Duodenal mucosa (tissue), 2 donors: ENCODE measurements at regions not wholly inside any gene's neighbourhood (a gene's known extent, or its start where the extent isn't known, plus 50 kb on each side); places are given as distances from the start of the nearest gene placed in this dataset.

Experiments
- H3K27ac ChIP-seq: one replicate; pipeline ENCODE4 v1.7.0; 2013; ENCODE audit warnings: low read depth, low read length
- H3K27me3 ChIP-seq, 2 donors: one replicate each; pipeline ENCODE4 v1.7.0; 2013; ENCODE audit warnings: low read length in 2 of 2, control low read depth in 1 of 2; ENCODE audit not compliant: insufficient read depth in 2 of 2, control insufficient read depth in 1 of 2
- H3K36me3 ChIP-seq, 2 donors: one replicate each; pipeline ENCODE4 v1.7.0; 2013; ENCODE audit warnings: low read length in 2 of 2, control low read depth in 1 of 2; ENCODE audit not compliant: insufficient read depth in 2 of 2, control insufficient read depth in 1 of 2
- H3K4me1 ChIP-seq, 2 donors: one replicate each; pipeline ENCODE4 v1.7.0; 2013; ENCODE audit warnings: low read length in 2 of 2, control low read depth in 1 of 2; ENCODE audit not compliant: insufficient read depth in 2 of 2, control insufficient read depth in 1 of 2
- H3K4me3 ChIP-seq, 2 donors: one replicate each; pipeline ENCODE4 v1.7.0; 2013; ENCODE audit warnings: low read length in 2 of 2, low read depth in 1 of 2
- H3K9ac ChIP-seq, 2 donors: one replicate each; pipeline ENCODE4 v1.7.0; 2013; ENCODE audit warnings: low read length in 2 of 2, low read depth in 1 of 2
- H3K9me3 ChIP-seq, 2 donors: one replicate each; pipeline ENCODE4 v1.7.0; 2013; ENCODE audit warnings: low read length in 2 of 2, control low read depth in 1 of 2; ENCODE audit not compliant: control insufficient read depth in 1 of 2

DNA sequence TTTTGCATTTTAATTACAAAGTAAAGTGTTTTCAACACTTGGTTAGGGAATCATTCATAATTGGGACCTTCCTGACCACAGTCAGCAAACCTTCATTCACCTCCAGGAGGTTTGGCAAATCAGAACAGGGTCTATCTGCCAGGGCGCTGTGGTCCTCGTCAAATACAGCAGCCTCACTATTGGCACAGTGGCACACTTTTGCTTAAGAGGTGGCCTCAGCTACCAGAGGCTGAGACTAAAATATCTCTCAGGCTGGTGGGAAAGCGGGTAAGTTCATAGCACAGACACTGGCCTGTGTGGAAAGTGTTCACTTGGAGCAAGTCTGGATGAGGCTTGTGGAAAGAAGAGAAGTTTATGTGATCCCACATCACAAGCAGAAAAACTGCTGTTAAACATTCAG is 268.6 kb upstream of the DAPK1 start:
- H3K36me3 ChIP-seq, result no peaks in the 10 kb centered on the region
- H3K9ac ChIP-seq, result no peak overlapping the region
- H3K4me3 ChIP-seq, result no peak overlapping the region
- no peaks in the 10 kb centered on the region for H3K27me3 ChIP-seq
- H3K27ac ChIP-seq, result no peak overlapping the region
- no peaks in the 10 kb centered on the region for H3K9me3 ChIP-seq
- no peaks in the 10 kb centered on the region for H3K4me1 ChIP-seq

DNA sequence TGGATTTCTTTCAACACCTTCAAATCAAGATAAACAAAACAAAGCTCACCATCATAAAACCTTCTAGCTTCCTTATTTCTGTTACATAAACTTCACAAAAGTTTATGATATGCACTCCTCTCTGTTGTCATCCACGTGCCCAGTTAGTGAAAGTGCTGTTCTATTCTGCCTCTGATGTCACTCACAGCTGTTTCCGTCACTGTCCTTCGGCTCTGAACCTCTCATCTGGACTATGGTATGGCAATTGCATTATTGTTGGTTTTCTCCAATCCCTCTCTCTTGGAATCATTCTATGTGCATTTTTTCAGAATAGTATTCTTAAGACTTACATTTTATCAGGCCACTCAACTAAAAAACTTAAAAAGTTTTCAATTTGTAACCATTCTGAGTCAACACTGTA is 264.2 kb upstream of the DAPK1 start:
- H3K4me1 ChIP-seq, result no peaks in the 10 kb centered on the region
- no peak overlapping the region for H3K9ac ChIP-seq
- H3K27me3 ChIP-seq, result peaks cover 0 to under 1% of the 10 kb centered on the region in 2 donors
- H3K36me3 ChIP-seq, result no peaks in the 10 kb centered on the region
- no peak overlapping the region for H3K4me3 ChIP-seq
- no peaks in the 10 kb centered on the region for H3K9me3 ChIP-seq
- H3K27ac ChIP-seq, result no peak overlapping the region

DNA sequence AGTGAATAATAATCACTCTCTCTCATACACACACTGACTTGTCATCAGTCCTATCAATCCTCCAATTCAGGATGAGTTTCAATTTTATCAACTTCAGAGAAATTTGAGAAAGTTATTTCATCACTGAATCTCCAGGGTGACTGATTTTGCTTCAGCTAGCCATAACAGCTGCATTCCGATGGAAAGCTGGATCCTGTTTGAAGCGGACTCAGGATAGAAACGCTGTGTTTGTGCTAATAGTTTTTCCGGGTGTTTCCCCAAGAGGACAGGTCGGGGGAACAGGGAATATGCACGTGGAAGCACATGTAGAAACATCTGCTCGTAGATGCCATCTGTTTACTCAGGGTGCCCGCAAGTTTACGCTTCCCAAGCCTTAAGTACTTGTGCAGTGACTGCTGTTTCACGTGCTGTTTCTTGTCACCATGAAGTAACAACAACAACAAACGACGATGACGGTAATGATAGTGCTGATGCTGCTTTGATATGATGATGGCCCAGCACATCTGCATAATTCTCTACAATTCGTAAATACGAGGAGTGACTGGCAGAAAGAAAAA is 263.7 kb upstream of the DAPK1 start:
- Histone ChIP-seq H3K4me3 (no peak overlapping the region), H3K4me1 (no peaks in the 10 kb centered on the region), H3K27ac (no peak overlapping the region), H3K27me3 (peaks cover 0 to 3% of the 10 kb centered on the region in 2 donors), H3K9ac (no peak overlapping the region), H3K9me3 (no peaks in the 10 kb centered on the region), H3K36me3 (no peaks in the 10 kb centered on the region)

DNA sequence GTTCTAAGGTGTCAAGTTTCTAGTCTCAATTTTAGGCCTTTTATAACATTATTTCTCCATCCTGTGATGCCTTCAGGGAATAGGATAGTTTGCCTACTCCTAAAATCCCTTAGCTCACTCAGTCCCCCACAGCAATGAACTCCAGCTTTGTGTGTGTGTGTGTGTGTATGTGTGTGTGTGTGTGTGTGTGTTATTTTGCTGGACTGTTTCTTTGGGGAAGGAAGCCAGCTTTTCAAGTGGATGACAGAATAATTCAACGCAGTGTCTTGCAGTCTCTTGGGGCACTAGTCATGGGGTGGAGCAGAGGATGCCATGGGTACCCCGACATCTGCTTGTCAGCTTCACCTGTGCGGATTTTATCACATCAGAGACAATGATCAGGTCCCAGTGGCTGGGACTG is 262.8 kb upstream of the DAPK1 start:
- Histone ChIP-seq H3K27me3 (peaks cover 0 to 3% of the 10 kb centered on the region in 2 donors), H3K9me3 (no peaks in the 10 kb centered on the region), H3K27ac (no peak overlapping the region), H3K36me3 (no peaks in the 10 kb centered on the region), H3K4me3 (no peak overlapping the region), H3K4me1 (no peaks in the 10 kb centered on the region), H3K9ac (no peak overlapping the region)

DNA sequence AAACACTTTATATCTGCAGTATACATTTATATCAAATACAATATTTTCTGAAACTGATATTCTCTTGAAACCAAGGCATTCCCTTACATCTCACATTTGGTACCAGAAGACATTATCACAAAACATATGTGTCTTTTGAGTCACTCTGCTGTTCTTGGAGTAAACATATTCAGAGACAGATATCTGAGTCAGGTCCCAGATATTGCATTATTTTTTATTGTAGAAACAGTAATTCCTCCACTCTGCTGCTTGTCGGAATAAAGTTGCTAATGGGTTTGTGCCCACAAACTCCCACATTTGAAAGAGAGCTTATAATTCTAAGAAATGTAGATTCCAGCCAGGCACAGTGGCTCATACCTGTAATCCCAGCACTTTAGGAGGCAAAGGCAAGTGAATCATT is 261.1 kb upstream of the DAPK1 start:
- H3K9me3 ChIP-seq, result no peaks in the 10 kb centered on the region
- H3K9ac ChIP-seq, result no peak overlapping the region
- no peaks in the 10 kb centered on the region for H3K36me3 ChIP-seq
- no peaks in the 10 kb centered on the region for H3K4me1 ChIP-seq
- H3K4me3 ChIP-seq, result no peak overlapping the region
- H3K27me3 ChIP-seq, result peaks cover 0 to 3% of the 10 kb centered on the region in 2 donors
- H3K27ac ChIP-seq, result no peak overlapping the region

DNA sequence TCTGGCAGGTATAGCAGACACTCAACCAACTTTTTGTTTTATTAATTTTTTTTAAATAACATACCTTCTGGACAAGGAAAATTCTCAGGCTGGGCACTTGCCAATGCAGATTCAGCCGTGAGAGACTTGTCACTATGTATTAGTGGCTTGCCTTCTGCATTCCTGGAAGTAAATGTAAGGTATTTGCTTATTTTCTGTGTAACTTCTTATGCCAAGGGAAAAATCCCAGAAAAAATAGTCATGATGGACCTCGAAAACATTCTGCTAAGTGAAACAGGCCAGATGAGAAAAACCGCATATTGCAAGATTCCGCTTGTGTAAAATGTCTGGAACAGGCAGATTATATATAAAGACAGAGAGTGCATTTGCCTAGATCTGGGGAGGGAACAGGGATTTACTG is 260.3 kb upstream of the DAPK1 start:
- Histone ChIP-seq H3K9me3 (no peaks in the 10 kb centered on the region), H3K9ac (no peak overlapping the region), H3K4me1 (no peaks in the 10 kb centered on the region), H3K27ac (no peak overlapping the region), H3K27me3 (peaks cover 0 to 3% of the 10 kb centered on the region in 2 donors), H3K36me3 (no peaks in the 10 kb centered on the region), H3K4me3 (no peak overlapping the region)

DNA sequence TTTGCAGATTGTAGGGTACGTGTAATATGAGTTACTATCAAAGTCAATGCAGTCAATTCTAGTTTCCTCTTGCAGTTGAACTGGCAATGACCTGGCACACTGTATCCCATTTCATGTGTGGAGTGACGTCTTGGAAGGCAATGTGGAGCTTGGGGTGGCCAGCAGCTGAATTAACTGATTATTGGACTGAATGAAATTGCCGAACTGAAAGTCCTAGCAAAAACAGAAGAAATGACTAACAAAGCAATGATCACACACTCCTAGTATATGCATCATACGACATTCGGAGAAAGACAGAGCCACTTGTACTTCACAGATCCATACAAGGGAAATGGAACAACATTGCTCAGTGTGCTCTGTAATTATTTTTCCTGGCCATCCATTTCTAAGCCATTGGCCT is 259.1 kb upstream of the DAPK1 start:
- Histone ChIP-seq H3K27me3 (peaks cover 0 to 3% of the 10 kb centered on the region in 2 donors), H3K4me3 (no peak overlapping the region), H3K27ac (no peak overlapping the region), H3K4me1 (no peaks in the 10 kb centered on the region), H3K9ac (no peak overlapping the region), H3K36me3 (no peaks in the 10 kb centered on the region), H3K9me3 (no peaks in the 10 kb centered on the region)

DNA sequence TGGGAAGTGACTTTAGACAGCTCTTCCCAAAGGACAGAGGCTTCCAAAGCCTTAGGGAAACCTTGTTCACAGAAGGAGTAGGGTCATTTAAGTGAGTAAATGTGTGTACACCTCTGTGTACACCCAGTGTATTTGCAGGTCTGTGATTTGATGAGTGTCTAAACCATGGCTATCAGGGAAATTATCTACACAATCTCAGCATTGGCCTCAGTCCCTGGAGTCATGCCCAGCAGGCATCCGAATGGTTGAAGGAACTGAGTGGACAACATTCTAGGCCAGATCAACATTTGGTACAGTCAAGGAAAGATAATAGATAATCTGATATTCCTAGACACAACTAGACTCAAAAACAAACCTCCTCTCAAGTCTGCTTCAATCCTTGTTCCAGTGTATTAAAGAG is 258.4 kb upstream of the DAPK1 start:
- H3K27ac ChIP-seq, result no peak overlapping the region
- H3K9me3 ChIP-seq, result no peaks in the 10 kb centered on the region

DNA sequence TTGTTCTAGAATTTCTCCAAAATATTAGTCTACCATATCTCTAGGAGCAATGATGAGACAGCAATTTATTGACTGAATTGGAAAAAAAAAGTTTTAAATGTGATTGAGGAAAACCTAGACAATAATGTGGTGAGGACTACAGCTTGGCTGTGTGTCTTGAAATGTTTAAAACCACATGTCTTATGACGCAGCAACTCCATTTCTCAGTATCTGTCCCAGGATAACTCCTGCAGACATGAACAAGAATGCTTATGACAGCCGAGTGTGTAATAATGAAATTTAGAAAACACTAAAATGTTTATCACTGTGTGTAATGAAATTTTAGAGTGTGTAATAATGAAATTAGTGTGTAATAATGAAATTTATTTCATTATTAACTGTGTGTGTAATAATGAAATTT is 254.1 kb upstream of the DAPK1 start:
- no peak overlapping the region for H3K27ac ChIP-seq
- no peak overlapping the region for H3K9ac ChIP-seq
- peaks cover 0 to 1% of the 10 kb centered on the region in 2 donors for H3K27me3 ChIP-seq
- H3K4me1 ChIP-seq, result no peaks in the 10 kb centered on the region
- H3K9me3 ChIP-seq, result no peaks in the 10 kb centered on the region
- no peaks in the 10 kb centered on the region for H3K36me3 ChIP-seq
- H3K4me3 ChIP-seq, result no peak overlapping the region

More for the DNA sequence above, 258.4 kb upstream of the DAPK1 start:
- Histone ChIP-seq H3K4me1 (no peaks in the 10 kb centered on the region), H3K36me3 (no peaks in the 10 kb centered on the region), H3K9ac (no peak overlapping the region), H3K27me3 (peaks cover 0 to 3% of the 10 kb centered on the region in 2 donors), H3K4me3 (no peak overlapping the region)

DNA sequence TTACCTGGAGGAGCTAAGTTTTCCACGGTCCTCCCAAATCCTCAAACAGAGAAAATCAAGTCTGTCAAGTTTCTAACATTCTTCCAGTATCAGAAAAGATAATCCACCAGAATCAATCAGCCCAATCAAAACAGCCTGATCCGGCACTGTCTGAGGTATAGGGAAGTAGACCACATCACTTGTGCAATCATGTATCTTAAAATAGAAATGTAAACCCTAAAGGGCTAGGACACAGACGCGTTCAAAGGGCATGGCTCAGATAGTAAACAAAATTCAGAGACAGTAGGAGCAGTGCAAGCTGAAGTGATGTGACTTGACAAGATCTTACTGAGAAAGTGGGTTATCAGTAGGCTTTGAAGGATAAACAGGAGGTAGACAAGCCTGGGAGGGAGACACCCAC is 252.4 kb upstream of the DAPK1 start:
- H3K9me3 ChIP-seq, result no peaks in the 10 kb centered on the region
- no peaks in the 10 kb centered on the region for H3K27me3 ChIP-seq
- no peaks in the 10 kb centered on the region for H3K4me1 ChIP-seq
- H3K27ac ChIP-seq, result no peak overlapping the region
- H3K36me3 ChIP-seq, result no peaks in the 10 kb centered on the region
- H3K4me3 ChIP-seq, result no peak overlapping the region
- no peak overlapping the region for H3K9ac ChIP-seq

DNA sequence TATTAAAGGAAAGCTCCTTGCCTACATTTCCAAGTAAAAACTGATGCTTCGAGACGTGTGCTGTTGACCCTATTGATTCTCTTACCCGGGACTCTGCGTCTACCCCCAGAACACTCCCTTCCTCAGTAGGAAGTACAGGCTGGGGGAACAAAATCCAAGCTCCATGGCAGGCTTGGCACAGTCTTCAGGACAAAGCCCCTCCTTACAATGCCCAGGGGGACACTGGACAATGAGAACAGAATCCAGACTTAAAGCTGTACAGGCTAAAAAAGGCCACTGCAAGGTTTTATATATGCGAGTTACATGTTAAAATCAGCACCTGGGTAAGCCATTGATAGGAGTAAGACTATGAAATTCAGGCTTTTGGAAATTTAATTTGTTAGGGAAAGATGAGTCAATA is 250.6 kb upstream of the DAPK1 start:
- Histone ChIP-seq H3K27ac (no peak overlapping the region), H3K4me3 (no peak overlapping the region), H3K36me3 (no peaks in the 10 kb centered on the region), H3K4me1 (no peaks in the 10 kb centered on the region), H3K9ac (no peak overlapping the region), H3K9me3 (no peaks in the 10 kb centered on the region), H3K27me3 (no peaks in the 10 kb centered on the region)
